DMS 273 (cell line): ENCODE measurements at regions not wholly inside any gene's neighbourhood (a gene's known extent, or its start where the extent isn't known, plus 50 kb on each side); places are given as distances from the start of the nearest gene placed in this dataset.
A peak's percentile ranks its signal among the peaks of the same experiment; 100 is the strongest.

Experiments used
- DNase-seq: peaks from one replicate; lab custom pipeline; 2025; ENCODE audit not compliant: unreplicated experiment; lab: John Stamatoyannopoulos, UW

- peak; percentile 15 for DNase-seq
Observed at GRCh38 chr1:119298687-119299303, 69.8 kb upstream of the HAO2 start.

- DNase-seq: peak; percentile 15
Observed at GRCh38 chr1:119302011-119302410, 66.6 kb upstream of the HAO2 start.

GRCh38 chr1:119308130-119308700 is 60.4 kb upstream of the HAO2 start:
- no peak for DNase-seq

- no peak for DNase-seq
Observed at GRCh38 chr1:119308806-119309205, 59.8 kb upstream of the HAO2 start.

GRCh38 chr1:119310301-119310700 is 58.3 kb upstream of the HAO2 start:
- no peak for DNase-seq

- DNase-seq: no peak
Observed at GRCh38 chr1:119312500-119312899, 56.1 kb upstream of the HAO2 start.

- DNase-seq: no peak
Observed at GRCh38 chr1:119314001-119314796, 54.4 kb upstream of the HAO2 start.

GRCh38 chr1:119316870-119317416 is 51.6 kb upstream of the HAO2 start:
- DNase-seq: no peak

GRCh38 chr1:119318466-119319309 is 49.9 kb upstream of the HAO2 start:
- no peak for DNase-seq
